Esophagus muscularis mucosa (tissue), 3 donors: ENCODE measurements at regions not wholly inside any gene's neighbourhood (a gene's known extent, or its start where the extent isn't known, plus 50 kb on each side); places are given as distances from the start of the nearest gene placed in this dataset.

Source experiments
- POLR2A ChIP-seq: fragments of 450-650 bp; IDR thresholded peaks from one replicate; pipeline ENCODE4 v1.6.1; 2017; ENCODE audit warnings: antibody characterized with exemption, moderate library complexity, mild to moderate bottlenecking, low read depth
- TF ChIP-seq, protein P1 (sequence below), 3 experiments: fragments of 200-600 bp in 2 of 3; fragments of 450-650 bp in 1 of 3; sonication (generic) in 2 of 3; IDR thresholded peaks; one replicate each; pipeline ENCODE4 v1.5.1; 2017 to 2019; ENCODE audit warnings: antibody characterized with exemption in 3 of 3, mild to moderate bottlenecking in 2 of 3, moderate library complexity in 1 of 3

DNA sequence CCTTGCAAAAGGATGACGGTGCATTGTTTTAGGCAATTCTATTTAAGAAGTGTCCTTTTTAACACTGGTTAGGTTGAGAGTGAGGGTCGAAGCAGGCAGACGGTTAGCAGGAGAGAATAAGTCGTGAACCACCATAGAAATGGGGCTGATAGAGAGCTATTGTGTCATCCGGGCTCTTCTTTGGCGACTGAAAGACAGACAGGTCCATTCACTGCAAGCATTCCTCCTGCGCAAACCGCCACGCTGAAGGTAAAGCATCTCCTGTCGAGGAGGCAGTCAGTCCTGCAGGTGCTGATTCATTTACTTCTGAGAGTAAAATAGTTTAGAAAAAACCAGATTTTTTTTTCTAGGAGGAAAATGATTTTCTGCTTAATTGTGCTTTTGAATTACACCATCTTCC is 1002.8 kb upstream of the NR2F2 start:
- TF ChIP-seq, protein P1, sequence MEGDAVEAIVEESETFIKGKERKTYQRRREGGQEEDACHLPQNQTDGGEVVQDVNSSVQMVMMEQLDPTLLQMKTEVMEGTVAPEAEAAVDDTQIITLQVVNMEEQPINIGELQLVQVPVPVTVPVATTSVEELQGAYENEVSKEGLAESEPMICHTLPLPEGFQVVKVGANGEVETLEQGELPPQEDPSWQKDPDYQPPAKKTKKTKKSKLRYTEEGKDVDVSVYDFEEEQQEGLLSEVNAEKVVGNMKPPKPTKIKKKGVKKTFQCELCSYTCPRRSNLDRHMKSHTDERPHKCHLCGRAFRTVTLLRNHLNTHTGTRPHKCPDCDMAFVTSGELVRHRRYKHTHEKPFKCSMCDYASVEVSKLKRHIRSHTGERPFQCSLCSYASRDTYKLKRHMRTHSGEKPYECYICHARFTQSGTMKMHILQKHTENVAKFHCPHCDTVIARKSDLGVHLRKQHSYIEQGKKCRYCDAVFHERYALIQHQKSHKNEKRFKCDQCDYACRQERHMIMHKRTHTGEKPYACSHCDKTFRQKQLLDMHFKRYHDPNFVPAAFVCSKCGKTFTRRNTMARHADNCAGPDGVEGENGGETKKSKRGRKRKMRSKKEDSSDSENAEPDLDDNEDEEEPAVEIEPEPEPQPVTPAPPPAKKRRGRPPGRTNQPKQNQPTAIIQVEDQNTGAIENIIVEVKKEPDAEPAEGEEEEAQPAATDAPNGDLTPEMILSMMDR (IDR thresholded peaks at IDR 0.05) = no peak
- TF ChIP-seq POLR2A = no peak
